A673 (cell line): ENCODE measurements at regions not wholly inside any gene's neighbourhood (a gene's known extent, or its start where the extent isn't known, plus 50 kb on each side); places are given as distances from the start of the nearest gene placed in this dataset.
"Not testable (repeated sequence)": the region's sequence is repeated elsewhere in the genome, so short reads cannot be mapped to it uniquely, and the experiment has no call there.

Source experiments
- BruUV-seq: library from RNA; stranded (reverse); fragments of 400-500 nt; replicated peaks from 2 replicates; lab custom pipeline; 2021; lab: Mats Ljungman, UMichigan
- CTCF ChIA-PET: fragments of 300-600 bp; sonication (Branson Sonifier 250); formaldehyde crosslinking; loops from one replicate; lab custom pipeline; 2022; ENCODE audit warnings: antibody characterized with exemption; lab: Charles Lee
- POLR2A ChIA-PET: fragments of 300-600 bp; sonication (Branson Sonifier 250); formaldehyde crosslinking; loops from one replicate; lab custom pipeline; 2022; ENCODE audit warnings: antibody characterized with exemption; ENCODE audit not compliant: low non-redundant PET; lab: Charles Lee
- DNase-seq: peaks from one replicate; pipeline ENCODE4 v3.0.0-alpha.2; 2015; ENCODE audit warnings: low spot score
- H3K27ac ChIP-seq: fragments of 200-600 bp; sonication (generic); 2 replicates; pipeline ENCODE4 v1.5.1; 2016; ENCODE audit warnings: mixed run types, low read depth, mild to moderate bottlenecking, mixed read lengths, antibody characterized with exemption, low read length; ENCODE audit not compliant: poor library complexity, severe bottlenecking
- H3K27me3 ChIP-seq: fragments of 200-600 bp; sonication (generic); replicated peaks from 2 replicates; pipeline ENCODE4 v1.6.1; 2017; ENCODE audit warnings: mixed run types, low read depth, mild to moderate bottlenecking, mixed read lengths, antibody characterized with exemption, low read length; ENCODE audit not compliant: insufficient read depth, poor library complexity
- H3K36me3 ChIP-seq: fragments of 200-600 bp; sonication (generic); 2 replicates; pipeline ENCODE4 v1.6.1; 2016; ENCODE audit warnings: mixed run types, mild to moderate bottlenecking, mixed read lengths, antibody characterized with exemption, low read length; ENCODE audit not compliant: insufficient read depth, poor library complexity, severe bottlenecking
- H3K4me1 ChIP-seq: fragments of 200-600 bp; sonication (generic); 2 replicates; pipeline ENCODE4 v1.6.1; 2017; ENCODE audit warnings: mixed run types, mild to moderate bottlenecking, mixed read lengths, antibody characterized with exemption, low read length; ENCODE audit not compliant: insufficient read depth, poor library complexity, severe bottlenecking
- H3K4me3 ChIP-seq: fragments of 200-600 bp; sonication (generic); 2 replicates; pipeline ENCODE4 v1.5.1; 2016; ENCODE audit warnings: low read depth, mixed run types, mild to moderate bottlenecking, mixed read lengths, low read length; ENCODE audit not compliant: poor library complexity, severe bottlenecking
- H3K9me3 ChIP-seq: fragments of 200-600 bp; sonication (generic); 2 replicates; pipeline ENCODE4 v1.6.1; 2016; ENCODE audit warnings: mixed run types, low read depth, mild to moderate bottlenecking, mixed read lengths, antibody characterized with exemption, low read length; ENCODE audit not compliant: poor library complexity, severe bottlenecking
- CTCF ChIP-seq: fragments of 300-800, 200-600 bp; sonication (generic); conservative IDR thresholded peaks from 2 replicates; pipeline ENCODE4 v1.5.1; 2017; ENCODE audit warnings: low read depth, mild to moderate bottlenecking, antibody characterized with exemption, low read length, moderate library complexity, mixed read lengths
- EZH2 ChIP-seq: fragments of 200-600 bp; sonication (generic); IDR thresholded peaks from 2 replicates; pipeline ENCODE4 v1.6.1; 2017; ENCODE audit warnings: borderline replicate concordance, low read depth, mild to moderate bottlenecking, mixed read lengths, antibody characterized with exemption, low read length; ENCODE audit not compliant: poor library complexity, severe bottlenecking
- intact Hi-C: fragments of 100-400 bp; cut with micrococcal nuclease; formaldehyde crosslinking; loops from one replicate; pipeline ENCODE4 v1.10.0; 2022; ENCODE audit not compliant: unreplicated experiment

- H3K4me3 ChIP-seq: no peak overlapping the region
- CTCF ChIA-PET: no interaction called here
- H3K27me3 ChIP-seq: no peaks in the 10 kb centered on the region
- intact Hi-C loops: no loop called here
- no peaks in the 10 kb centered on the region for H3K9me3 ChIP-seq
- H3K4me1 ChIP-seq: no peaks in the 10 kb centered on the region
- no peak for DNase-seq
- H3K36me3 ChIP-seq: no peaks in the 10 kb centered on the region
- BruUV-seq: no TSS peak
- POLR2A ChIA-PET: no interaction called here
- no peak for TF ChIP-seq CTCF
- no peak for TF ChIP-seq EZH2
- H3K27ac ChIP-seq: no peak overlapping the region
Observed at GRCh38 chr6:63510849-63511248, 61.4 kb upstream of the LOC128125822 start.

GRCh38 chr6:63514488-63515173 lies 57.6 kb upstream of the LOC128125822 start:
- CTCF ChIA-PET: no interaction called here
- intact Hi-C loops: no loop called here

GRCh38 chr6:63515227-63515626 lies 57.1 kb upstream of the LOC128125822 start:
- H3K4me3 ChIP-seq, BruUV-seq, CTCF ChIA-PET, intact Hi-C loops, H3K36me3 ChIP-seq, H3K4me1 ChIP-seq, H3K27ac ChIP-seq, DNase-seq, POLR2A ChIA-PET, H3K27me3 ChIP-seq, H3K9me3 ChIP-seq: not testable (repeated sequence)

More at GRCh38 chr6:63514488-63515173, 57.6 kb upstream of the LOC128125822 start:
- H3K36me3 ChIP-seq: no peaks in the 10 kb centered on the region
- no peak for DNase-seq
- BruUV-seq: no TSS peak
- H3K27ac ChIP-seq: no peak overlapping the region
- POLR2A ChIA-PET: no interaction called here
- no peak overlapping the region for H3K4me3 ChIP-seq
- TF ChIP-seq CTCF: no peak
- no peak for TF ChIP-seq EZH2
- no peaks in the 10 kb centered on the region for H3K4me1 ChIP-seq
- H3K27me3 ChIP-seq: no peaks in the 10 kb centered on the region
- no peaks in the 10 kb centered on the region for H3K9me3 ChIP-seq
